ENCODE measurements at regions not wholly inside any gene's neighbourhood (a gene's known extent, or its start where the extent isn't known, plus 50 kb on each side); places are given as distances from the start of the nearest gene placed in this dataset.

DNA sequence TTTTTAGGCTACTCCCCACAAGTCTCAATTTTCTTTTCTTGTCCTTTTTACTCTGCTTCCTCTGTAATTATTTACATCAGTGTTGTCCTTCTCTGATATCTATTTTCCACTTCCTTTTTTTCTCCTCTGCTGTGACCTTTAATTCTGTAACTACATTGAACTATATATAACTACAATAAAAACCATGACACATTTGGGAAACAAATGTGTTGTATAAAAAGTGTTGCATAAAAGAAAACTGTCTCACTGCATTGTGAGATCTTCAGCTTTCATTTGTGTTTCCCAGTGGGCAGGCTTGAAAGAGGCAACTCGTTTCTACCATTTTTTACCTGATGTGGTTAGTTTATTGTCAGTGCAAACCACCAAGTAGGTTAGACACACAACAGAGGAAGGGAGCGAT is 483.9 kb upstream of the NRP1 start:
- Histone ChIP-seq H3K36me3 (replicated peaks in 1 of 2) (no peaks in the 10 kb centered on the region), H3K4me3 (no peak overlapping the region), H3K27ac (no peak overlapping the region), H3K4me1 (replicated peaks in 1 of 2) (peaks cover 0 to 6% of the 10 kb centered on the region in 2 donors), H3K9me3 (replicated peaks in 1 of 3) (no peaks in the 10 kb centered on the region), H3K27me3 (no peaks in the 10 kb centered on the region)
- TF ChIP-seq POLR2A (IDR thresholded peaks at IDR 0.05), result no peak
- TF ChIP-seq CTCF (IDR thresholded peaks at IDR 0.05), result no peak
- intact Hi-C loops (cut with DNase I), result no loop called here
- no peak for DNase-seq
- WGBS, 4 donors, result 67 to 77% (median 74%) methylated on average over 2 of the region's 2 CpGs

DNA sequence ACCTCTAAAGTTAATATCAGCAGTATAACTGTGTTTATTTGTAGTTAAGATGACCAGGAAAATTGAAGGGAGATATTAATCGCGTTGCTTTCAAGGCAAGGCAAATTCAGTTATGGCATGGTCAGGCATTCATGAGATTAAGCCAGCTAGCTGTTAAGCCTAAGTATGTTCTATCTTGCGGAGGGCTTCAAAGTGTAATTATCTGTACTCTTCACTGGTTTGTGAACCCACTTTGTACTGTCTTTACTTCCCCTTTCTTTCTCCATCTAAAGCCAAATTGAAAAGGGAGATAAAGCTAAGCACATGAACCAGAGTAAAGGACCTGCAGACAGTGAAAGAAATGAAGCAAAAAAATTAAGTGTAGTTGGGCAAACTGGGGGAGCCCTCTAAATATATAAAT is 483.1 kb upstream of the NRP1 start:
- H3K4me3 ChIP-seq, result no peak overlapping the region
- H3K4me1 ChIP-seq (replicated peaks in 1 of 2), result peaks cover 0 to 6% of the 10 kb centered on the region in 2 donors
- no peak for DNase-seq
- no peak for TF ChIP-seq POLR2A (IDR thresholded peaks at IDR 0.05)
- TF ChIP-seq CTCF (IDR thresholded peaks at IDR 0.05), result no peak
- no peaks in the 10 kb centered on the region for H3K27me3 ChIP-seq
- no peaks in the 10 kb centered on the region for H3K36me3 ChIP-seq (replicated peaks in 1 of 2)
- no peak overlapping the region for H3K27ac ChIP-seq
- no peaks in the 10 kb centered on the region for H3K9me3 ChIP-seq (replicated peaks in 1 of 3)
- 69 to 81% (median 77%) methylated on average over 3 of the region's 3 CpGs for WGBS, 4 donors
- intact Hi-C loops (cut with DNase I), result no loop called here

DNA sequence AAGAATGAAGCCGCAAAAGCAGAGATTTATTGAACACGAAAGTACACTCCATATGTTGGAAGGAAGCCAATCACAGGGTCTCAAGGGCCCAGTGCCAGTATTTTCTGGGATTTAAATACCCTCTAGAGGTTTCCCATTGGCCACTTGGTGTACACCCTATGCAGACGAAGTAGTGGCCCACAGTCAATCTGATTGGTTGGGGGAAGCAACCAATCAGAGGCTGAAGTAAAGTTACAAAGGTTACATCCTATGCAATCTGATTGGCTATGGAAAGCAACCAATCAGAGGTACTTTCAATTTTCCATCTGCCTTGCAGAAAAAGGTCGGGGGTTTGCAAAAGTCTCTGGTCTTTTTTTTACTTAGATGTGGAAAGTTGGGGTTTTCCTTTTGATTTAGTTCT is 481.3 kb upstream of the NRP1 start:
- peaks cover 0 to 6% of the 10 kb centered on the region in 2 donors for H3K4me1 ChIP-seq (replicated peaks in 1 of 2)
- TF ChIP-seq POLR2A (IDR thresholded peaks at IDR 0.05), result no peak
- no peak for TF ChIP-seq CTCF (IDR thresholded peaks at IDR 0.05)
- H3K27ac ChIP-seq, result no peak overlapping the region
- WGBS, 4 donors, result 92 to 95% (median 93%) methylated on average over 4 of the region's 4 CpGs
- no peak for DNase-seq
- H3K4me3 ChIP-seq, result no peak overlapping the region
- no peaks in the 10 kb centered on the region for H3K36me3 ChIP-seq (replicated peaks in 1 of 2)
- H3K9me3 ChIP-seq (replicated peaks in 1 of 3), result no peaks in the 10 kb centered on the region
- no peaks in the 10 kb centered on the region for H3K27me3 ChIP-seq
- intact Hi-C loops (cut with DNase I), result no loop called here

DNA sequence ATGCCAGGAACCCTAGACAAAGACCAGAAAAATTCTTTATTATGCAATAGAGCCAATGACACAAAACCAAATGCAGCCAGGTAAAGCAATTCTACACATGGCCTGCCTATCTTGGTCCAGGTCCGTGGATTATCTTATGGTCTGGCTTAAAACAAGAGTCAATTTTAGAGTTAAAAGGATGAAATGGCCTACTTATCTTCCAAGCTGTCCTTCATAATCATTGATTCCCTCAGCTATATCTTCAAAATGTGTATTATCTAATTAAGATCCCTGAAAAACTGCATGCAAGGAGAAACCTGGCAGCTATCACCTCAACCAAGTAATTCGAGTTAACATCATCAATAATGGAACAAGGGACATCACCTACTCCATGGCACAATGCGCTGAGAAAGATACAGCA is 479.4 kb upstream of the NRP1 start:
- 76 to 88% (median 84%) methylated on average over 3 of the region's 3 CpGs for WGBS, 4 donors
- intact Hi-C loops (cut with DNase I), result no loop called here
- DNase-seq, result no peak
- no peaks in the 10 kb centered on the region for H3K27me3 ChIP-seq
- H3K4me1 ChIP-seq (replicated peaks in 1 of 2), result peaks cover 0 to 6% of the 10 kb centered on the region in 2 donors
- H3K36me3 ChIP-seq (replicated peaks in 1 of 2), result no peaks in the 10 kb centered on the region
- no peaks in the 10 kb centered on the region for H3K9me3 ChIP-seq (replicated peaks in 1 of 3)
- TF ChIP-seq CTCF (IDR thresholded peaks at IDR 0.05) (no peak), POLR2A (IDR thresholded peaks at IDR 0.05) (no peak)
- no peak overlapping the region for H3K27ac ChIP-seq
- no peak overlapping the region for H3K4me3 ChIP-seq

All from adrenal gland (tissue), 9 donors.